HEK293T (cell line): ENCODE measurements at regions not wholly inside any gene's neighbourhood (a gene's known extent, or its start where the extent isn't known, plus 50 kb on each side); places are given as distances from the start of the nearest gene placed in this dataset.

Source experiments
- BHLHE40 ChIP-seq: fragments of 450-650 bp; IDR thresholded peaks from 2 replicates; pipeline ENCODE4 v1.6.1; 2016; ENCODE audit warnings: mild to moderate bottlenecking, moderate library complexity, borderline replicate concordance
- FOXA1 ChIP-seq: fragments of 450-650 bp; IDR thresholded peaks from 2 replicates; pipeline ENCODE4 v1.6.1; 2016; ENCODE audit warnings: mild to moderate bottlenecking
- SUZ12 ChIP-seq: fragments of 450-650 bp; IDR thresholded peaks from 2 replicates; pipeline ENCODE4 v1.6.1; 2016; ENCODE audit warnings: mild to moderate bottlenecking

DNA sequence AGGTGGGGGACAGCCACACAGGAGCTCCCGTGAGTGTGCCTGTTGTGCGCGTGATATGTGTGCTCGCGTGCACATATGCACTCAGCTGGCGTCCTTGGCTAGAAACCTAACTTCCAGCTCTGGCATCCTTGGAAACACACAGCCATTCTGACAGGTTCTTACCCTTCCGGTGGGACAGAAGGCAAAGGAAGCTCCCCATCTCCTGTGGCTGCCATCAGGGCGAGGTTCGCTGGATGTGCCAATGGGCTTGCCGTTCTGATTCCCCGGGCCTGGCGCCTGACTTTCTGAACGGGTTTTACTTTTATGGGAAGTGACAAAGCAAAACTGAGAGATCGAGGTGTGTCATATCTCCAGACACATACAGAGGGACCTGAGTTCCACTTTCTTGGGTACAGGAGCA lies 124.7 kb downstream of the PAPOLA start:
- no peak for TF ChIP-seq BHLHE40
- TF ChIP-seq FOXA1: no peak
- TF ChIP-seq SUZ12: no peak
